Hematopoietic multipotent progenitor cell treated with erythropoietin and hydrocortisone succinate and interleukin-3 and kit ligand, for 17 days (in vitro differentiated cells): ENCODE measurements at regions not wholly inside any gene's neighbourhood (a gene's known extent, or its start where the extent isn't known, plus 50 kb on each side); places are given as distances from the start of the nearest gene placed in this dataset.
"Not testable (repeated sequence)": the region's sequence is repeated elsewhere in the genome, so short reads cannot be mapped to it uniquely, and the experiment has no call there.

ENCODE experiments used
- DNase-seq: peaks from one replicate; pipeline ENCODE4 v3.0.0-alpha.2; 2015; ENCODE audit warnings: low spot score

- DNase-seq: no peak
Measured at GRCh38 chr11:98409069-98409468, 611.7 kb upstream of the CNTN5 start.

- no peak for DNase-seq
Measured at GRCh38 chr11:98411777-98412176, 609.0 kb upstream of the CNTN5 start.

- no peak for DNase-seq
Measured at GRCh38 chr11:98417256-98417755, 603.4 kb upstream of the CNTN5 start.

- no peak for DNase-seq
Measured at GRCh38 chr11:98423933-98424332, 596.8 kb upstream of the CNTN5 start.

- DNase-seq: not testable (repeated sequence)
Measured at GRCh38 chr11:98424773-98425172, 596.0 kb upstream of the CNTN5 start.

- no peak for DNase-seq
Measured at GRCh38 chr11:98431463-98432359, 589.0 kb upstream of the CNTN5 start.

GRCh38 chr11:98434296-98434695, 586.5 kb upstream of the CNTN5 start:
- no peak for DNase-seq

- no peak for DNase-seq
Measured at GRCh38 chr11:98453378-98453777, 567.4 kb upstream of the CNTN5 start.

GRCh38 chr11:98455500-98456307, 565.0 kb upstream of the CNTN5 start:
- no peak for DNase-seq

GRCh38 chr11:98456308-98456680, 564.5 kb upstream of the CNTN5 start:
- no peak for DNase-seq

GRCh38 chr11:98495016-98495415, 525.7 kb upstream of the CNTN5 start:
- no peak for DNase-seq

- DNase-seq: no peak
Measured at GRCh38 chr11:98495601-98496000, 525.1 kb upstream of the CNTN5 start.

GRCh38 chr11:98507208-98507607, 513.5 kb upstream of the CNTN5 start:
- DNase-seq: no peak

GRCh38 chr11:98512938-98513337, 507.8 kb upstream of the CNTN5 start:
- no peak for DNase-seq

- DNase-seq: no peak
Measured at GRCh38 chr11:98531576-98531975, 489.2 kb upstream of the CNTN5 start.

- DNase-seq: no peak
Measured at GRCh38 chr11:98536023-98536422, 484.7 kb upstream of the CNTN5 start.

GRCh38 chr11:98538358-98538757, 482.4 kb upstream of the CNTN5 start:
- DNase-seq: not testable (repeated sequence)

- no peak for DNase-seq
Measured at GRCh38 chr11:98545544-98546175, 475.1 kb upstream of the CNTN5 start.

GRCh38 chr11:98549571-98549970, 471.2 kb upstream of the CNTN5 start:
- DNase-seq: no peak

GRCh38 chr11:98559961-98560360, 460.8 kb upstream of the CNTN5 start:
- no peak for DNase-seq

- no peak for DNase-seq
Measured at GRCh38 chr11:98561252-98561651, 459.5 kb upstream of the CNTN5 start.

- DNase-seq: no peak
Measured at GRCh38 chr11:98561877-98562395, 458.8 kb upstream of the CNTN5 start.
